Activated T-cell treated with anti-CD3 and anti-CD28 coated beads for 24 hours (primary cell): ENCODE measurements at regions not wholly inside any gene's neighbourhood (a gene's known extent, or its start where the extent isn't known, plus 50 kb on each side); places are given as distances from the start of the nearest gene placed in this dataset.

Experiments
- DNase-seq: peaks from one replicate; pipeline ENCODE4 v3.0.0-alpha.2; 2020; ENCODE audit warnings: low read depth

- DNase-seq: no peak
Observed at GRCh38 chrX:118167361-118167760, 50.8 kb upstream of the KLHL13 start.

- no peak for DNase-seq
Observed at GRCh38 chrX:118171356-118171755, 54.7 kb upstream of the KLHL13 start.

GRCh38 chrX:118174516-118175098 is 58.0 kb upstream of the KLHL13 start:
- DNase-seq: no peak

GRCh38 chrX:118177708-118178107 is 61.1 kb upstream of the KLHL13 start:
- DNase-seq: no peak

GRCh38 chrX:118178450-118178849 is 61.8 kb upstream of the KLHL13 start:
- no peak for DNase-seq

- no peak for DNase-seq
Observed at GRCh38 chrX:118179161-118179560, 62.6 kb upstream of the KLHL13 start.

GRCh38 chrX:118179718-118180117 is 63.1 kb upstream of the KLHL13 start:
- DNase-seq: no peak

GRCh38 chrX:118181030-118181429 is 64.4 kb upstream of the KLHL13 start:
- DNase-seq: no peak

GRCh38 chrX:118182025-118182424 is 65.4 kb upstream of the KLHL13 start:
- DNase-seq: no peak

- DNase-seq: no peak
Observed at GRCh38 chrX:118182681-118183080, 66.1 kb upstream of the KLHL13 start.

- no peak for DNase-seq
Observed at GRCh38 chrX:118183606-118184005, 67.0 kb upstream of the KLHL13 start.

- no peak for DNase-seq
Observed at GRCh38 chrX:118187100-118187499, 70.5 kb upstream of the KLHL13 start.

GRCh38 chrX:118189000-118189399 is 72.4 kb upstream of the KLHL13 start:
- no peak for DNase-seq

GRCh38 chrX:118189628-118190027 is 73.0 kb upstream of the KLHL13 start:
- no peak for DNase-seq

- DNase-seq: no peak
Observed at GRCh38 chrX:118197730-118198129, 81.1 kb upstream of the KLHL13 start.

- DNase-seq: no peak
Observed at GRCh38 chrX:118198577-118198976, 82.0 kb upstream of the KLHL13 start.

GRCh38 chrX:118199997-118200396 is 83.4 kb upstream of the KLHL13 start:
- DNase-seq: no peak

- no peak for DNase-seq
Observed at GRCh38 chrX:118205421-118206395, 89.1 kb upstream of the KLHL13 start.

- DNase-seq: no peak
Observed at GRCh38 chrX:118207831-118208453, 91.3 kb upstream of the KLHL13 start.

- DNase-seq: no peak
Observed at GRCh38 chrX:118208481-118208880, 91.9 kb upstream of the KLHL13 start.

- DNase-seq: no peak
Observed at GRCh38 chrX:118211891-118212816, 95.5 kb upstream of the KLHL13 start.

- DNase-seq: no peak
Observed at GRCh38 chrX:118212817-118213183, 96.2 kb upstream of the KLHL13 start.
